Tibial nerve (tissue), 4 donors: ENCODE measurements at regions not wholly inside any gene's neighbourhood (a gene's known extent, or its start where the extent isn't known, plus 50 kb on each side); places are given as distances from the start of the nearest gene placed in this dataset.

Source experiments
- EP300 ChIP-seq, 2 donors: sonication (generic); formaldehyde crosslinking; IDR thresholded peaks; one replicate each; pipeline ENCODE4 v1.6.1; 2017; ENCODE audit warnings: antibody characterized with exemption in 2 of 2, mild to moderate bottlenecking in 1 of 2
- POLR2A ChIP-seq, 2 donors: fragments of 450-650 bp; IDR thresholded peaks; one replicate each; pipeline ENCODE4 v1.6.1; 2017; ENCODE audit warnings: antibody characterized with exemption in 2 of 2, mild to moderate bottlenecking in 2 of 2, moderate library complexity in 2 of 2
- TF ChIP-seq, protein P1 (sequence below), 5 experiments: fragments of 200-600 bp in 3 of 5; fragments of 450-650 bp in 2 of 5; sonication (generic) in 3 of 5; IDR thresholded peaks; one replicate each; pipeline ENCODE4 v1.5.1; 2016 to 2019; ENCODE audit warnings: antibody characterized with exemption in 5 of 5, mild to moderate bottlenecking in 3 of 5, moderate library complexity in 2 of 5

DNA sequence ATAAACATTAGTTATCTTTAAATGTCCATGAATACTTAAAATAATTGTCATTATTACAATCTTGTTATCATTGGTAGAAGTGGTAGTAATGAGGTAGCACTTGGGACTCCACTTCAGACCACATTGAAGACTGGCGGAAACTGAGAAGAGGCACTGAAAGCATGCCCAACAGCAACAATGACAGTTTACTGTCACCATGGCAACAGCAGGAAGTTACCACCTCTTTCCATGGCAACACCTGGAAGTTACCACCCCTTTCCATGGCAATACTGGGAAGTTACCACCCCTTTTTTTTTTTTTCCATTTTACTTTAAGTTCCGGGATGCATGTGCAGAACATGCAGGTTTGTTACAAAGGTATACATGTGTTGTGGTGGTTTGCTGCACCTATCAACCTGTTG is 494.9 kb upstream of the RBFOX1 start:
- TF ChIP-seq, protein P1, sequence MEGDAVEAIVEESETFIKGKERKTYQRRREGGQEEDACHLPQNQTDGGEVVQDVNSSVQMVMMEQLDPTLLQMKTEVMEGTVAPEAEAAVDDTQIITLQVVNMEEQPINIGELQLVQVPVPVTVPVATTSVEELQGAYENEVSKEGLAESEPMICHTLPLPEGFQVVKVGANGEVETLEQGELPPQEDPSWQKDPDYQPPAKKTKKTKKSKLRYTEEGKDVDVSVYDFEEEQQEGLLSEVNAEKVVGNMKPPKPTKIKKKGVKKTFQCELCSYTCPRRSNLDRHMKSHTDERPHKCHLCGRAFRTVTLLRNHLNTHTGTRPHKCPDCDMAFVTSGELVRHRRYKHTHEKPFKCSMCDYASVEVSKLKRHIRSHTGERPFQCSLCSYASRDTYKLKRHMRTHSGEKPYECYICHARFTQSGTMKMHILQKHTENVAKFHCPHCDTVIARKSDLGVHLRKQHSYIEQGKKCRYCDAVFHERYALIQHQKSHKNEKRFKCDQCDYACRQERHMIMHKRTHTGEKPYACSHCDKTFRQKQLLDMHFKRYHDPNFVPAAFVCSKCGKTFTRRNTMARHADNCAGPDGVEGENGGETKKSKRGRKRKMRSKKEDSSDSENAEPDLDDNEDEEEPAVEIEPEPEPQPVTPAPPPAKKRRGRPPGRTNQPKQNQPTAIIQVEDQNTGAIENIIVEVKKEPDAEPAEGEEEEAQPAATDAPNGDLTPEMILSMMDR (IDR thresholded peaks at IDR 0.05) = no peak
- TF ChIP-seq EP300 (IDR thresholded peaks at IDR 0.05) (no peak), POLR2A (IDR thresholded peaks at IDR 0.05) (no peak)
